NCI-H1436 treated with DMSO at 0.1 percent for 48 hours (cell line): ENCODE measurements at regions not wholly inside any gene's neighbourhood (a gene's known extent, or its start where the extent isn't known, plus 50 kb on each side); places are given as distances from the start of the nearest gene placed in this dataset.

Experiments
- DNase-seq: peaks from one replicate; lab custom pipeline; 2025; lab: John Stamatoyannopoulos, UW

GRCh38 chr3:161800985-161801559 lies 304.5 kb downstream of the OTOL1 start:
- no peak for DNase-seq

GRCh38 chr3:161818106-161818505 lies 321.5 kb downstream of the OTOL1 start:
- DNase-seq, result no peak

GRCh38 chr3:161821591-161821990 lies 325.0 kb downstream of the OTOL1 start:
- no peak for DNase-seq

- DNase-seq, result no peak
These were observed 325.7 kb downstream of the OTOL1 start for GRCh38 chr3:161822291-161822690.

GRCh38 chr3:161823910-161824309 lies 327.3 kb downstream of the OTOL1 start:
- DNase-seq, result no peak

- DNase-seq, result no peak
These were observed 341.4 kb downstream of the OTOL1 start for GRCh38 chr3:161838021-161838420.

GRCh38 chr3:161848376-161848775 lies 351.8 kb downstream of the OTOL1 start:
- DNase-seq, result no peak

GRCh38 chr3:161851941-161852566 lies 355.4 kb downstream of the OTOL1 start:
- no peak for DNase-seq

GRCh38 chr3:161852744-161853143 lies 356.1 kb downstream of the OTOL1 start:
- no peak for DNase-seq

- no peak for DNase-seq
These were observed 357.7 kb downstream of the OTOL1 start for GRCh38 chr3:161854232-161854771.

GRCh38 chr3:161859057-161859456 lies 362.4 kb downstream of the OTOL1 start:
- no peak for DNase-seq

- no peak for DNase-seq
These were observed 363.4 kb downstream of the OTOL1 start for GRCh38 chr3:161859865-161860450.

GRCh38 chr3:161863775-161864174 lies 367.2 kb downstream of the OTOL1 start:
- no peak for DNase-seq

GRCh38 chr3:161866176-161866575 lies 369.6 kb downstream of the OTOL1 start:
- no peak for DNase-seq

GRCh38 chr3:161875483-161875882 lies 378.9 kb downstream of the OTOL1 start:
- no peak for DNase-seq

GRCh38 chr3:161879470-161879869 lies 382.9 kb downstream of the OTOL1 start:
- DNase-seq, result no peak

GRCh38 chr3:161884830-161885229 lies 388.2 kb downstream of the OTOL1 start:
- DNase-seq, result no peak

- no peak for DNase-seq
These were observed 393.6 kb downstream of the OTOL1 start for GRCh38 chr3:161890147-161890625.

GRCh38 chr3:161893972-161894371 lies 397.4 kb downstream of the OTOL1 start:
- DNase-seq, result no peak

GRCh38 chr3:161894657-161895056 lies 398.0 kb downstream of the OTOL1 start:
- DNase-seq, result no peak

- DNase-seq, result no peak
These were observed 409.0 kb downstream of the OTOL1 start for GRCh38 chr3:161905520-161906132.

- no peak for DNase-seq
These were observed 417.3 kb downstream of the OTOL1 start for GRCh38 chr3:161913786-161914389.
